Neuronal stem cell (in vitro differentiated cells): ENCODE measurements at regions not wholly inside any gene's neighbourhood (a gene's known extent, or its start where the extent isn't known, plus 50 kb on each side); places are given as distances from the start of the nearest gene placed in this dataset.
A peak's percentile ranks its signal among the peaks of the same experiment; 100 is the strongest.

Experiments
- DNase-seq: peaks from one replicate; pipeline ENCODE4 v3.0.0-alpha.2; 2013; ENCODE audit warnings: low spot score
- H2AFZ ChIP-seq: one replicate; pipeline ENCODE4 v1.6.1; 2013; ENCODE audit warnings: mild to moderate bottlenecking, low read length, inconsistent platforms
- H2AK5ac ChIP-seq: 2 replicates; pipeline ENCODE4 v1.6.1; 2013; ENCODE audit warnings: low read depth, mild to moderate bottlenecking, inconsistent platforms, low read length, moderate library complexity, mixed read lengths
- H2BK120ac ChIP-seq: 2 replicates; pipeline ENCODE4 v1.6.1; 2013; ENCODE audit warnings: low read depth, mild to moderate bottlenecking, inconsistent platforms, low read length, moderate library complexity, mixed read lengths
- H2BK12ac ChIP-seq: one replicate; pipeline ENCODE4 v1.6.1; 2013; ENCODE audit warnings: low read length, inconsistent platforms
- H2BK15ac ChIP-seq: 2 replicates; pipeline ENCODE4 v1.6.1; 2013; ENCODE audit warnings: mild to moderate bottlenecking, low read length, inconsistent platforms, mixed read lengths
- H2BK5ac ChIP-seq: one replicate; pipeline ENCODE4 v1.6.1; 2013; ENCODE audit warnings: inconsistent platforms, mild to moderate bottlenecking, low read length, moderate library complexity
- H3K14ac ChIP-seq: one replicate; pipeline ENCODE4 v1.6.1; 2013; ENCODE audit warnings: low read length, inconsistent platforms
- H3K18ac ChIP-seq: 2 replicates; pipeline ENCODE4 v1.6.1; 2013; ENCODE audit warnings: low read length, inconsistent platforms
- H3K23ac ChIP-seq: 2 replicates; pipeline ENCODE4 v1.6.1; 2013; ENCODE audit warnings: low read depth, mild to moderate bottlenecking, mixed read lengths, low read length, inconsistent platforms; ENCODE audit not compliant: poor library complexity
- H3K27ac ChIP-seq: replicated peaks from 3 replicates; pipeline ENCODE4 v1.5.1; 2013; ENCODE audit warnings: low read length, inconsistent platforms
- H3K27me3 ChIP-seq, 3 experiments: 2 replicates each; pipeline ENCODE4 v1.6.1; 2013; ENCODE audit warnings: low read length in 3 of 3, mild to moderate bottlenecking in 2 of 3, inconsistent platforms in 1 of 3, low read depth in 1 of 3, mixed read lengths in 1 of 3, moderate library complexity in 1 of 3; ENCODE audit not compliant: control insufficient read depth in 3 of 3, insufficient read depth in 3 of 3
- H3K36me3 ChIP-seq, 2 donors: replicated peaks in 1 of 2; 2 replicates each; pipeline ENCODE4 v1.6.1; 2013; ENCODE audit warnings: low read length in 2 of 2; ENCODE audit not compliant: control insufficient read depth in 2 of 2, insufficient read depth in 2 of 2
- H3K4ac ChIP-seq: 2 replicates; pipeline ENCODE4 v1.6.1; 2013; ENCODE audit warnings: inconsistent platforms, mild to moderate bottlenecking, low read length, moderate library complexity
- H3K4me1 ChIP-seq, 2 donors: 1 replicate in 1 of 2; 2 replicates in 1 of 2; pipeline ENCODE4 v1.6.1; 2013; ENCODE audit warnings: low read length in 2 of 2, low read depth in 1 of 2; ENCODE audit not compliant: control insufficient read depth in 2 of 2, insufficient read depth in 1 of 2
- H3K4me2 ChIP-seq: one replicate; pipeline ENCODE4 v1.6.1; 2013; ENCODE audit warnings: mild to moderate bottlenecking, low read length, inconsistent platforms; ENCODE audit not compliant: insufficient read depth, poor library complexity, severe bottlenecking
- H3K4me3 ChIP-seq, 2 donors: 2 replicates each; pipeline ENCODE4 v1.5.1; 2013; ENCODE audit warnings: low read length in 2 of 2, mild to moderate bottlenecking in 2 of 2, inconsistent platforms in 1 of 2, moderate library complexity in 1 of 2
- H3K79me1 ChIP-seq: one replicate; pipeline ENCODE4 v1.6.1; 2013; ENCODE audit warnings: low read depth, mild to moderate bottlenecking, inconsistent platforms, low read length, moderate library complexity
- H3K9ac ChIP-seq: one replicate; pipeline ENCODE4 v1.6.1; 2013; ENCODE audit warnings: mild to moderate bottlenecking, low read depth, low read length, inconsistent platforms; ENCODE audit not compliant: poor library complexity
- H3K9me3 ChIP-seq, 2 donors: replicated peaks in 1 of 2; 2 replicates each; pipeline versions ENCODE3 to v1.6.1; 2013; ENCODE audit warnings: low read length in 2 of 2, mild to moderate bottlenecking in 2 of 2, inconsistent platforms in 1 of 2, low read depth in 1 of 2, mixed read lengths in 1 of 2, moderate library complexity in 1 of 2; ENCODE audit not compliant: control insufficient read depth in 2 of 2, insufficient read depth in 1 of 2
- H4K8ac ChIP-seq: one replicate; pipeline ENCODE4 v1.6.1; 2013; ENCODE audit warnings: low read depth, mild to moderate bottlenecking, inconsistent platforms, low read length, moderate library complexity
- H4K91ac ChIP-seq: one replicate; pipeline ENCODE4 v1.6.1; 2013; ENCODE audit warnings: low read length, low read depth, mild to moderate bottlenecking, inconsistent platforms; ENCODE audit not compliant: poor library complexity
- WGBS, 2 donors: extraction: QIAGEN DNeasy Blood & Tissue Kit; methylation state at CpG; one replicate each; pipeline ENCODE4 v1.1.7; 2013; ENCODE audit warnings: missing lambda C conversion rate in 2 of 2, mixed read lengths in 1 of 2; ENCODE audit not compliant: insufficient read length in 2 of 2, insufficient replicate concordance in 1 of 2; ENCODE audit errors: extremely low coverage in 2 of 2; 5-methylcytosine and 5-hydroxymethylcytosine counted together

GRCh38 chr16:13291591-13292333 is 390.4 kb downstream of the SHISA9 start:
- Histone ChIP-seq H4K8ac (no peak overlapping the region), H3K9me3 (no peaks in the 10 kb centered on the region), H2BK15ac (no peak overlapping the region), H3K79me1 (no peaks in the 10 kb centered on the region), H3K4me1 (no peaks in the 10 kb centered on the region), H2AFZ (no peak overlapping the region), H3K9ac (no peak overlapping the region), H3K4ac (no peak overlapping the region), H3K23ac (no peak overlapping the region), H2AK5ac (no peak overlapping the region), H3K4me2 (no peak overlapping the region), H3K36me3 (no peaks in the 10 kb centered on the region), H4K91ac (no peak overlapping the region), H3K27ac (no peak overlapping the region), H3K4me3 (no peak overlapping the region), H2BK5ac (no peak overlapping the region), H2BK12ac (no peak overlapping the region), H3K14ac (no peak overlapping the region), H3K18ac (no peak overlapping the region), H3K27me3 (no peaks in the 10 kb centered on the region), H2BK120ac (no peak overlapping the region)
- peak; percentile 57 for DNase-seq
- no CpG with 5 or more reads among the region's 4 CpGs for WGBS, 2 donors

- peaks cover 0 to 2% of the 10 kb centered on the region in 2 donors for H3K4me1 ChIP-seq
- no peak overlapping the region for H2BK15ac ChIP-seq
- WGBS, 2 donors = no CpG with 5 or more reads among the region's 4 CpGs
- H3K14ac ChIP-seq = no peak overlapping the region
- H3K4me3 ChIP-seq = no peak overlapping the region
- no peak for DNase-seq
- H3K23ac ChIP-seq = no peak overlapping the region
- H4K8ac ChIP-seq = no peak overlapping the region
- no peaks in the 10 kb centered on the region for H3K36me3 ChIP-seq
- H2BK12ac ChIP-seq = no peak overlapping the region
- no peak overlapping the region for H2AK5ac ChIP-seq
- no peaks in the 10 kb centered on the region for H3K79me1 ChIP-seq
- no peak overlapping the region for H3K4ac ChIP-seq
- no peak overlapping the region for H2AFZ ChIP-seq
- H3K9me3 ChIP-seq = no peaks in the 10 kb centered on the region
- no peak overlapping the region for H4K91ac ChIP-seq
- no peak overlapping the region for H3K27ac ChIP-seq
- no peak overlapping the region for H3K9ac ChIP-seq
- H2BK5ac ChIP-seq = no peak overlapping the region
- no peak overlapping the region for H3K4me2 ChIP-seq
- no peaks in the 10 kb centered on the region for H3K27me3 ChIP-seq
- H3K18ac ChIP-seq = no peak overlapping the region
- H2BK120ac ChIP-seq = no peak overlapping the region
Observed at GRCh38 chr16:13296206-13296605, 394.8 kb downstream of the SHISA9 start.

DNA sequence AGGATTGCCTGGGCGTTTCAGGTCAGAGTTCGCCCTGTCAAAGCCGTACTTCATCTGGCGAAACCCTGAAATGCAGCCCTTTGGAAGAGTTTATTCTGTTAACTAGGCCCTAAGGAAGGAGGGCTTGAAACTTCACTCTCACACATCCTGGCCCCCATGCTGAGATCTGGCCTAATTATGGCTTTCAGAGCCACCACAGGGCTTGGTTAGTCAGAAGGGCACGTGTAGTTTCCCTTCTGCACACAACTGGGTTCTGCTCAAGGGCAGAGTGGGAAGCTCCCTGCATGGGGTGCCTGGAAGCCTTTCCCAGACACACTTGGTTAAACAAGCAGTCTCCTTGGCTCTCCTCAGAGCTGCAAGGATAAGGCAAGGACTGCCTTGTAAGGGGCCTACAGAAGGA is 397.3 kb downstream of the SHISA9 start:
- Histone ChIP-seq H3K79me1 (no peaks in the 10 kb centered on the region), H3K27ac (no peak overlapping the region), H2BK12ac (no peak overlapping the region), H3K4me3 (no peak overlapping the region), H2AK5ac (no peak overlapping the region), H4K91ac (no peak overlapping the region), H3K36me3 (no peaks in the 10 kb centered on the region), H3K27me3 (no peaks in the 10 kb centered on the region), H3K4me2 (no peak overlapping the region), H2BK120ac (no peak overlapping the region), H3K9ac (no peak overlapping the region), H4K8ac (no peak overlapping the region), H2BK5ac (no peak overlapping the region), H3K4ac (no peak overlapping the region), H2AFZ (no peak overlapping the region), H3K14ac (no peak overlapping the region), H2BK15ac (no peak overlapping the region), H3K23ac (no peak overlapping the region), H3K4me1 (peaks cover 0 to 2% of the 10 kb centered on the region in 2 donors), H3K18ac (no peak overlapping the region), H3K9me3 (no peaks in the 10 kb centered on the region)
- DNase-seq = no peak
- WGBS, 2 donors = no CpG with 5 or more reads among the region's 5 CpGs

DNA sequence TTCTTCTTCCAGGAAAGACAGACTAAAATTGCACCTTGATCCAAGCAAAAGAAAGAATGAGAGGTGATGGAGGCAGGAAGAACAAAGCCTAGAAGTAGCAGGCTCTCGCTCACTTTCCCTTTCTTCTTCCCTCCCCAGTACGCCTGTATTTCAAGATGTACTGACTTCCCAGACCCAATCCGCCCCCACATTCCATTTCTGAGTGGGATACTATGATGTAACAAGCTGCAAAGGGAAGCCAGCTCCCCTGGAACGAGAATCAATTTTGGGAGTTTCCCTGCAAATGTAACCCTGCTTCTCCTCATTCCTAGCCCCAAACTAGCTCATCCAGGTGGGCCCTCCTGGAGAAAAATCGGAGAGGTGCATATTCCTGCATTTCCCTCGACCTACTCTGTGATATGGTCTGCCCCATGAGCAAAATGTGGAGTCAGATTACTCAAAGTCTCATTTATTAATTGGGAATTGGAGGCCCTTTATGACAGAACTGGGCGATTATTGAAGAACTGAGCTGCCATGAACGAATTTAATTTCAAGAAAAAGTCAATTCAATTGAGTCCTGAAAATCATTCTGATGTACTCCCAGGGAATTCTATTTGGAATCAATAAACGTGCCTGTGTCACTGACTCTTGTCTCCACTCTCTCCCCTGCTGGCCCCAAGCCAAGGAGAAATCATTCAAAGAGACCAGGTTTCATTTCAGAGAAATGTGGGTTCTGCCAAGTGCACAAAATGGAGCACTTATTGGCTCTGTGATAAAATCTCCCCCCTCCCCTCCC is 398.9 kb downstream of the SHISA9 start:
- H3K9ac ChIP-seq = no peak overlapping the region
- no peak overlapping the region for H3K14ac ChIP-seq
- H3K4me3 ChIP-seq = no peak overlapping the region
- no peaks in the 10 kb centered on the region for H3K36me3 ChIP-seq
- H2AK5ac ChIP-seq = no peak overlapping the region
- H3K18ac ChIP-seq = no peak overlapping the region
- no peaks in the 10 kb centered on the region for H3K27me3 ChIP-seq
- H3K23ac ChIP-seq = no peak overlapping the region
- no peak overlapping the region for H3K27ac ChIP-seq
- H3K4me1 ChIP-seq = peaks cover 0 to 2% of the 10 kb centered on the region in 2 donors
- no peak overlapping the region for H3K4me2 ChIP-seq
- H3K9me3 ChIP-seq = peaks cover 0 to 1% of the 10 kb centered on the region in 2 donors
- no peak overlapping the region for H4K91ac ChIP-seq
- no peak overlapping the region for H2AFZ ChIP-seq
- H3K4ac ChIP-seq = no peak overlapping the region
- H2BK12ac ChIP-seq = no peak overlapping the region
- H2BK120ac ChIP-seq = no peak overlapping the region
- no peak overlapping the region for H2BK5ac ChIP-seq
- WGBS, 2 donors = no CpG with 5 or more reads among the region's 9 CpGs
- no peaks in the 10 kb centered on the region for H3K79me1 ChIP-seq
- no peak overlapping the region for H4K8ac ChIP-seq
- no peak overlapping the region for H2BK15ac ChIP-seq
- DNase-seq = no peak
